ENCODE measurements at regions not wholly inside any gene's neighbourhood (a gene's known extent, or its start where the extent isn't known, plus 50 kb on each side); places are given as distances from the start of the nearest gene placed in this dataset.
"Not testable (repeated sequence)": the region's sequence is repeated elsewhere in the genome, so short reads cannot be mapped to it uniquely, and the experiment has no call there.

GRCh38 chr4:187479511-187479910, 516.1 kb upstream of the ZFP42 start:
- in situ Hi-C loops (cut with HindIII; ENCODE audit: low pct_unique_long_range_greater_than_20kb, low sequenced_read_pairs) = no loop called here
- no peak for DNase-seq (ENCODE audit: low read depth)

- no peak for DNase-seq (ENCODE audit: low read depth)
- in situ Hi-C loops (cut with HindIII; ENCODE audit: low pct_unique_long_range_greater_than_20kb, low sequenced_read_pairs) = no loop called here
Measured at GRCh38 chr4:187480146-187481145, 515.1 kb upstream of the ZFP42 start.

- DNase-seq (ENCODE audit: low read depth) = no peak
- in situ Hi-C loops (cut with HindIII; ENCODE audit: low pct_unique_long_range_greater_than_20kb, low sequenced_read_pairs) = no loop called here
Measured at GRCh38 chr4:187484186-187484585, 511.4 kb upstream of the ZFP42 start.

- in situ Hi-C loops (cut with HindIII; ENCODE audit: low pct_unique_long_range_greater_than_20kb, low sequenced_read_pairs) = no loop called here
- no peak for DNase-seq (ENCODE audit: low read depth)
Measured at GRCh38 chr4:187485676-187486075, 509.9 kb upstream of the ZFP42 start.

DNA sequence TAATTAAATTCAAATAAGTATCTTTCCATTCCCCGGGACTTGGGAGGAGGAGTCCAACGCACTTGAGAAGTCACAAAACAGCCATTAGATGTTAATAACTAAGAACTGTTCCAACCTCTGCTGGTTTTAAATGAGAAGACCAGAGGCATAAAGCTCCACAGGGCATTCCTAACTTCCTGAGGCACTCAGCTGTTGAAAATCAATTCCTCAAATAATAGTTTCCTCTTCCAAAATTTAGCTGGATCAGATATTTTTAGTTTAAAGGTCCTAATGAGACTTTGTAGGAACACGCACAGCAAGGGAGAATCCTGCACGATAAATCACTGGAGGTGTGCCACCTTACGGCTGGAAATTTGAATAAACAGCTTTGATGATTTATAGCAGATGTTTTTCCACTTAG, 504.3 kb upstream of the ZFP42 start:
- in situ Hi-C loops (cut with HindIII; ENCODE audit: low pct_unique_long_range_greater_than_20kb, low sequenced_read_pairs) = no loop called here
- DNase-seq (ENCODE audit: low read depth) = no peak

DNA sequence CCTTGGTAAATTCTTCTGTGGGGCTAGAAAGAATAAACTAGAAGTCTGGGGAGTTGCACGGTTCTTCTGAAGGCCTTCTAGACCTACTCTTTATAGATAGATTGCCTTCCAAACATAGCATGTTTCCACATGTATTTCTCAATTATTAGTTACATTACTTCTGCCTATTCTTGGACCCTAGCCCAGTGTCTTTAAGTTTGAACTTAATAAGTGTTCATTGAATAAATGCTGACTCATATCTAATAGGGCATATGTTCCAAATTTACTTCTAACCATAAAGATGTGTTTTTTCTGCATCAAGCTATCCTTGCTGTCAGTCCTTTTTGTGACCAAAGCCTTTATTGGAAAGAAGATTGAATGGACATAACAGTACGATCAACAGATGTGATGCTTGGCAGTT, 503.6 kb upstream of the ZFP42 start:
- in situ Hi-C loops (cut with HindIII; ENCODE audit: low pct_unique_long_range_greater_than_20kb, low sequenced_read_pairs) = no loop called here

DNA sequence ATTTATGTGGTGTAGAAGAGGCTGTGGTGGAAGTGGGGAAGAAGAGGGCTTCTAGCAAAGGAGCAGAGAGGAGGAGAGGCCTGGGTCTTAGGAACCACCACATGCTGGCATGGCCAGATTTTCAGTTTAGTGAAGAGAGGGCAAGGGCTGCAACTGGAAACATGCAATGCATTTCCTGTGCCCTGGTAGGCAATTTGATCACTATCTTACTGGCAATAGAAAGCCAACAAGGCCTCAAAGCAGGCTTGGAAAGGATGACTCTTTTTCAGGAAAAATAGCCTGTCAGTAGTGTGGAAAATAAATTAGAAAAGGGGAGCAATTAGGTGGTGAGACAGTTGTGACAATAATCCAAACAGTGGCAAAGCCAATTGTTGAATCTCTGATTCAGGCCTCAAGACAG, 501.9 kb upstream of the ZFP42 start:
- in situ Hi-C loops (cut with HindIII; ENCODE audit: low pct_unique_long_range_greater_than_20kb, low sequenced_read_pairs) = no loop called here
- DNase-seq (ENCODE audit: low read depth) = no peak

More for the DNA sequence above, 503.6 kb upstream of the ZFP42 start:
- DNase-seq (ENCODE audit: low read depth) = no peak

DNA sequence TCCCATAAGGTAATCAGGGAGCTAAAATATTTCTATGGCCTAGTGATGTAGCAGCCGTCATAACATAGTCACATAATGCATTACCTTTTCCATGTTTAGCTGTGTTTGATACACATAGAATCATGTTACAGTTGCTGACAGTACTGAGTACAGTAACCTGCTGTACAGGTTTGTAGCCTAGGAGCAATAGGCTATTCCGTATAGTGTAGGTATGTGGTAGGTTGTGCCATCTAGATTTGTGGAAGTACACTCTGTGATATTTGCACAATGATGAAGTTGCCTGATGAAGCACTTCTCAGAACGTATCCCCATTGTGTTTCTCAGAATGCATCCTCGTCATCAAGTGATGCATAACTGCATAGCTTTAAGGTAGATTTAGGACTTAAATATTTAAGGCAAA, 495.6 kb upstream of the ZFP42 start:
- DNase-seq (ENCODE audit: low read depth) = no peak
- in situ Hi-C loops (cut with HindIII; ENCODE audit: low pct_unique_long_range_greater_than_20kb, low sequenced_read_pairs) = no loop called here

- DNase-seq (ENCODE audit: low read depth) = no peak
- in situ Hi-C loops (cut with HindIII; ENCODE audit: low pct_unique_long_range_greater_than_20kb, low sequenced_read_pairs) = no loop called here
Measured at GRCh38 chr4:187500796-187501195, 494.8 kb upstream of the ZFP42 start.

DNA sequence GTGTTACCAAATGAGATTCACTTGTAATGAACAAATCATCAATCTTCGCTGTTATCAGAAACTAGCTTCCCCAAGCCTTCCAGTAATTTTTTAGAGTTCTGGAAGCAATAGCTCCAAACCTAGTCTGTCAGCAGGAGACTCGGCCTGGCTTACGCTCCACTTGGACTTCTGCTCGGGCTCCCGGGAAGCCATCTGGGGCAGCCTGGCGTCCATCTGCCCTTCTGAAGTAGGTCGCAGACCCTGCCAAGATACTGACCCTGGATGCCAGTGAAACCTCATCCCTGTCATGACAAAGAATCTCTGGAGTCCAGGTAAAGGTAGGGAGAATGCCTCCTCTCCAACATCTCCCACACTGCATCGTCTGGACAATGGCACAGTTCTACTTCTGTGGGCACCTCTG, 493.8 kb upstream of the ZFP42 start:
- in situ Hi-C loops (cut with HindIII; ENCODE audit: low pct_unique_long_range_greater_than_20kb, low sequenced_read_pairs) = no loop called here
- no peak for DNase-seq (ENCODE audit: low read depth)

DNA sequence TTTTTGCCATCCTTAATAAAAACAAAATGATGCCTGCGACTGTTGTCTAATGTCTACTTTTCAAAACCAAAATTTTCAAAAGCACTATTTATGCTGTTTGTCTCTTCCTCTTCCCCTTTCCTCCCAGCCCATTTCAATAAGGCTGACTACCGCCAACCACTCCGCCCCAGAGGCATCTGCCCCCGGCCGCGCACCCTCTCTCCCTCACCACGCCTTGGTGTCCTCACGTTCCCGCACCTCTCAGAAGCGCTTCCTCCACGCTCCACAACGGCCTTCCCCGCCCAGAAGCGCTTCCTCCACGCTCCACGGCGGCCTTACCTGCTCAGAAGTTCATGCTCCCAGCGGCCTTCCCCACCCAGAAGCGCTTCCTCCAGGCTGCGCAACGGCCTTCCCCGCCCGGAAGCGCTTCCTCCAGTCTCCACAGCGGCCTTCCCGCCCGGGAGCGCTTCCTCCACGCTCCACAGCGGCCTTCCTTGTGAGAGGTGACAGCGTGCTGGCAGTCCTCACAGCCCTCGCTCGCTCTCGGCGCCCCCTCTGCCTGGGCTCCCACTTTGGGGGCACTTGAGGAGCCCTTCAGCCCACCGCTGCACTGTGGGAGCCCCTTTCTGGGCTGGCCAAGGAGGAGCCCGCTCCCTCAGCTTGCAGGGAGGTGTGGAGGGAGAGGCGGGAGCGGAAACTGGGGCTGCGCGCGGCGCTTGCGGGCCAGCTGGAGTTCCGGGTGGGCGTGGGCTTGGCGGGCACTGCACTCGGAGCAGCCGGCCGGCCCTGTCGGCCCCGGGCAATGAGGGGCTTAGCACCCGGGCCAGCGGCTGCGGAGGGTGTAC, 490.4 kb upstream of the ZFP42 start:
- in situ Hi-C loops (cut with HindIII; ENCODE audit: low pct_unique_long_range_greater_than_20kb, low sequenced_read_pairs) = no loop called here
- no peak for DNase-seq (ENCODE audit: low read depth)

DNA sequence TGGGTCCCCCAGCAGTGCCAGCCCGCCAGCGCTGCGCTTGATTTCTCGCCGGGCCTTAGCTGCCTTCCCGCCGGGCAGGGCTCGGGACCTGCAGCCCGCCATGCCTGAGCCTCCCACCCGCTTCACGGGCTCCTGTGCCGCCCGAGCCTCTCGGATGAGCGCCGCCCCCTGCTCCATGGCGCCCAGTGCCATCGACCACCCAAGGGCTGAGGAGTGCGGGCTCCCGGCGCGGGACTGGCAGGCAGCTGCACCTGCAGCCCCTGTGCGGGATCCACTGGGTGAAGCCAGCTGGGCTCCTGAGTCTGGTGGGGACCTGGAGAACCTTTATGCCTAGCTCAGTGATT, 489.8 kb upstream of the ZFP42 start:
- in situ Hi-C loops (cut with HindIII; ENCODE audit: low pct_unique_long_range_greater_than_20kb, low sequenced_read_pairs); DNase-seq (ENCODE audit: low read depth): not testable (repeated sequence)

DNA sequence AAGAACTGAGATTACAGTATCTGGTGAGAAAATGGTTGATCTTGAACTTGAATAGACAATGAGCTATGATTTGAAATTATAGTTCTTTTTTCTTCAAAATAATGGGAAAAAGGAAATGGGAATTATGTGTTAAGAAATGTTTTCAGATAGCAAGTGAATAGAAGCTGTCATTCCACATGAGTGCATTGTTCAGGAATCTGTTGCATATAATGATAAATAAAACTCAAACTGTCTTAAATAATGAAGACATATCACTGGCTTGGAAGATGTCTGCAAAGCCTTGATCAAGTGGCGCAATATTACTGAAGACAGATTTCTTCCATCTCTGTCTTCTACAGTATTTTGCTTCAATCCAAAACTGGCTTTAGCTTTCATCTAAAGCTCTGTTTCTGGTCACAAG, 479.3 kb upstream of the ZFP42 start:
- no peak for DNase-seq (ENCODE audit: low read depth)
- in situ Hi-C loops (cut with HindIII; ENCODE audit: low pct_unique_long_range_greater_than_20kb, low sequenced_read_pairs) = no loop called here

- in situ Hi-C loops (cut with HindIII; ENCODE audit: low pct_unique_long_range_greater_than_20kb, low sequenced_read_pairs) = no loop called here
- DNase-seq (ENCODE audit: low read depth) = no peak
Measured at GRCh38 chr4:187541666-187542065, 453.9 kb upstream of the ZFP42 start.

DNA sequence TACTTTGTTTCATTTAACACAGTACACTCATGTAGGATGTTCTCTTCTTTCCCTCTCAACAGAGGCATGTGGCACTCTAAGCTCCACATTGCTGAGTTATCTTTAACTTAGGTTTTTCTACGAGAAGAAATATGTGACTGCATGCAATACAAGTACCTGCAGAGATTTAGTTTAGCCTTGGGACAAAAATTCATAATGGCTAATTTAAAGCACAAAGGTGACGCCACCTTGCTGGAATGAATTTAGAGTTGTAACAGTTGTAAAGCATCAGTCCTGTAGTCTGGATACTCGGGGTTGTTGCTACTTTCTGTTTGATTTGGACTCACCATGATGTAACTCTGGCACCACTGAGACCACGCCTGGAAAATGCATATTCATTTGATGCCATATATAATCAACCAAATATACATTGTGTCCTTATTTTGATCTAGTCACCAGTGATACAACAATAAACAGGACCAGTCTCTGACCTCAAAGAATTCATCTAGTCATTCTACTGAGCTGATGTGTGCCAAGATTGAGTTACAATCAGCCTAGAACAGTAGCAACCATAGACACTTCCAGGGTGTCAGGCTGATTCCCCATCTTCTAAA, 451.0 kb upstream of the ZFP42 start:
- in situ Hi-C loops (cut with HindIII; ENCODE audit: low pct_unique_long_range_greater_than_20kb, low sequenced_read_pairs) = no loop called here

DNA sequence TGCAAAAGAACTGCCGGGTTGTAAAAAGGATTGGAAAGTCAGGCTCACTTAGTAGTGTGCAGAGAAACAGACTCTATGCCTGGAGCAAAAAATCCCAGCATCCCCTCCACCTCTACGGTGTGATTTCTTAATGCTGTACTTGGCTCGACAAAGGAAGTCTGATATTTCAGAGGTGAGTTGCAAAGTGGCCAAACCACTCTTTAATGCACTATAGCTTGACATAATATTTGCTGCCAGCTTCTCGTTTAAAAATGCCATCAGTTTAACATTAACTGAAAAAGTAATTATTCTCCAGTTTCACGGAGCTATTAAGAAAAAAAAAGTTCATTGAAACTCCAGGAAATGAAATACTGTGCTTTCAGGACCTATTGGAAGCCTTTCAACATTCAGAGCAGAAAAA, 448.3 kb upstream of the ZFP42 start:
- in situ Hi-C loops (cut with HindIII; ENCODE audit: low pct_unique_long_range_greater_than_20kb, low sequenced_read_pairs) = no loop called here
- DNase-seq (ENCODE audit: low read depth) = peak; percentile 24

More for the DNA sequence above, 451.0 kb upstream of the ZFP42 start:
- DNase-seq (ENCODE audit: low read depth) = no peak

DNA sequence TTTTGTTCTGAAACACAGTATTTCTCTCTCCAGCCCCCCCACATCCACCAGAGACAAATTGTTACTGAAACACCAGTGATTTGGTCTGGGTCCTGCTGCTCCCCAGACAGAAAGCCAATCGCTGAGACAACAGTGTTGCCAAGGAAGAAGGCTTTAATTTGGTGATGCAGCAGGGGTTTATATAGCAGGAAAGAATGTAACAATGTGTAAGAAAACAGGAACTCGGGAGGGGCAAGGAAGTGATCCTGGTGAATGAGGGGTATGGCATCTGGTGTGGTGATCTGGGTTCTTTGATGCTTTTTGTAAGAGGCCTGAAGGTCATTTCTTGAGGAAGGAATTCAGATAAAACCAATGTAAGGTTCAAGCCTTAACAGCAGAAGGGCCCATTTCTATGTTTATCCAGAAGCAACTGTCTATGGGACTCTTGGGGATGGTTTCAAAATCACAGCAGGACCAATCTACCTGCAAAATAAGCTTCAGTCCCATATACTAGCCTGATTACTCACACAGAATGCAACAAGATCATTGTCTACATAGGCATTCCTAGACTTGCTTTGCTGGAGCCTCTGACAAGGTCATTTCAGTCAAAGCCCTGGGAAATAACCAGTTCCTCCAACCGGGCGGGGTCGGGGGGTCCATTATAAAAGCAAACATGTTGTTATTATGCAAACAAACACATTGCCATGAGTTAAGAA, 445.2 kb upstream of the ZFP42 start:
- no peak for DNase-seq (ENCODE audit: low read depth)
- in situ Hi-C loops (cut with HindIII; ENCODE audit: low pct_unique_long_range_greater_than_20kb, low sequenced_read_pairs) = no loop called here

DNA sequence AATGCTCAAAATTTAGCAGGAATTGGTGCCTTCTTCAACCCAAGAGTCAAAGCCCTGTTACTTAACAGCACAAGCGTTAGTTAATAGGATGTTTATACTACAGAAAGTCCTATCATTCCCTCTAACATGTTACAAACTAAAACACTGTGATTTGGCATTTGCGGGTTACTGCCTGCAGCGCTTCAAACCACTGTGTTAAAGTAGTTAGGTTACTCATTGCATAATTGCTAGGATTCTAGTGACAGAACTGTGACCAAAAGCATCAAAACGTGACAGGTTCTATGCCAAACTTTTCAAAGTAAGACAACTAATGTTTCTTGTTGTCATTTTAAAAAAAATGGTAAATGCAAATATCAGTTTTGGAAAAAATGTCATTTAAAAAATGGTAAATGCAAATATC, 442.8 kb upstream of the ZFP42 start:
- DNase-seq (ENCODE audit: low read depth) = no peak
- in situ Hi-C loops (cut with HindIII; ENCODE audit: low pct_unique_long_range_greater_than_20kb, low sequenced_read_pairs) = no loop called here

Measured in Caki2 (cell line).